GM10266 (cell line): ENCODE measurements at regions not wholly inside any gene's neighbourhood (a gene's known extent, or its start where the extent isn't known, plus 50 kb on each side); places are given as distances from the start of the nearest gene placed in this dataset.
"Not testable (repeated sequence)": the region's sequence is repeated elsewhere in the genome, so short reads cannot be mapped to it uniquely, and the experiment has no call there.

ENCODE experiments used
- DNase-seq: peaks from one replicate; pipeline ENCODE4 v3.0.0; 2012; ENCODE audit errors: extremely low spot score
- CTCF ChIP-seq: IDR thresholded peaks from 2 replicates; pipeline ENCODE4 v1.5.1; 2012; ENCODE audit warnings: mild to moderate bottlenecking, low read depth; ENCODE audit not compliant: control insufficient read depth, insufficient read depth; ENCODE audit errors: missing control alignments

GRCh38 chr7:69431626-69432025 is 166.6 kb upstream of the AUTS2 start:
- DNase-seq = no peak
- TF ChIP-seq CTCF = no peak

GRCh38 chr7:69432276-69432675 is 166.0 kb upstream of the AUTS2 start:
- not testable (repeated sequence) for DNase-seq

GRCh38 chr7:69433081-69433480 is 165.2 kb upstream of the AUTS2 start:
- no peak for DNase-seq
- no peak for TF ChIP-seq CTCF

GRCh38 chr7:69434398-69434815 is 163.9 kb upstream of the AUTS2 start:
- no peak for TF ChIP-seq CTCF
- DNase-seq = no peak

- TF ChIP-seq CTCF = no peak
These were observed 162.6 kb upstream of the AUTS2 start for GRCh38 chr7:69435711-69436110.

GRCh38 chr7:69436946-69437345 is 161.3 kb upstream of the AUTS2 start:
- DNase-seq = no peak

More at GRCh38 chr7:69435711-69436110, 162.6 kb upstream of the AUTS2 start:
- DNase-seq = no peak

GRCh38 chr7:69438584-69439412 is 159.5 kb upstream of the AUTS2 start:
- no peak for TF ChIP-seq CTCF
- no peak for DNase-seq

More at GRCh38 chr7:69436946-69437345, 161.3 kb upstream of the AUTS2 start:
- TF ChIP-seq CTCF = no peak
